NCI-H2196 (cell line): ENCODE measurements at regions not wholly inside any gene's neighbourhood (a gene's known extent, or its start where the extent isn't known, plus 50 kb on each side); places are given as distances from the start of the nearest gene placed in this dataset.

Source experiments
- DNase-seq: peaks from one replicate; lab custom pipeline; 2025; ENCODE audit not compliant: unreplicated experiment; lab: John Stamatoyannopoulos, UW

DNA sequence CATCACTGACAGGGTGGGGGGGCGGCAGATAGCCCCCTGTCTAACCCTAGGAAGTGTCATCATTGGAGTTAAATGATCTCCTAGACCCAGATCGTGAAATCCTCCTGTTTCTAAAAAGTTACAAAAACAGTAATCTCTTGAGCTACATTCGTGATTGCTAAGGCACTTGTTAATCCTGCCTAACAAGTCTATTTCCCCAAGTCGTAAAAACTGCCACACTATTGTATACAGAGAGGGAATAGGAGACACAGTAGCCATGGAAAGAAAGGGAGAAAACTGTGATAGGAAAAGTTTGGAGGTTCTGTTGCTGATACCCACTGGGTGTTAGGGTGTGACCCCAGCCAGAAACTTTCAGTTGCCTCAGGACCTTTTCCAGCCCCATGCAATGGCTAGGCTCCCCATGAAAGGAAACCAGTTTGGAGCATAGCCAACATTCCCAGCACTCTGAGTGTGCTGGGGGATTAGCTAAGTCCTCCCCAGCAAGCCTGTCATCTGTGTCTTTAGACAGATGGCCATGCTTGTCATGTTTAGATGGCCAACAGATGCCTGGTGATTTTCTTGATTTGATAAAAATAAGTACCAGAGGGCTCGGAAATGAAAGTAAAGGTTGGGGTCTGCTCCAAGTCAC lies 63.3 kb upstream of the ANXA10 start:
- DNase-seq, result no peak

DNA sequence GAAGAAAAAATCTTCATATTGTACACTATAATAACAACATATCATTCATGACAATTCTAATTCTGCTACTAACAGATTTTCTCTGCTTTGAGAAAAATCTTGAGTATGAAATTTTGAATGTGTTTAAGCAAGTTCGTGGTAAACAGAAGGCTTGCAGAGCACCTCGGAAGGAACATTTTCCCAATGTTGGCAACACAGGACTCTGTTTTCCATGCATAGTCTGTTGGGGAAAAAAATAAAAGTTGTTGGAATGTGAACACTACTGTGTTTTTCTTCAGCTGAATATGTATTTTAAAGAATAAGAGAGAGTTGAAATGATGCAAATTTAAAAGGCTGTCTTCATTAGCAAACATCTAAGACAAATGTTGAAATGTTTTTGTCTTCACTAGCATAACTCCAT lies 54.7 kb upstream of the ANXA10 start:
- DNase-seq, result no peak

DNA sequence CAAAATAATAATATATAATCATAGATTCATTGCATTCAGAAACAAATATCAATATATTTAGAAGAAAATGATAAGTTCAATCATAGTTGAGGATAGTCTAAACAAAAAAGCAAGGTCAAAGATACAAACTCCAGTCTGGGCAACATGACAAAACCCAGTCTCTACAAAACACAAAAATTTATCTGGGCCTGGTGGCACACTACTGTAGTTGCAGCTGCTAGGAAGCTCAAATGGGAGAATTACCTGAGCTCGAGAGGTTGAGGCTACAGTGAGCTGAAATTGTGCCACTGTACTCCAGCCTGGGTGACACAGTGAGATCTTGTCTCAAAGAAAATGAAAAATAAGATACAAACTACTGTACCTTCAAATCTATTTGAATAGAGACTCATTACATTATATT lies 52.7 kb upstream of the ANXA10 start:
- DNase-seq, result no peak
